ENCODE measurements at regions not wholly inside any gene's neighbourhood (a gene's known extent, or its start where the extent isn't known, plus 50 kb on each side); places are given as distances from the start of the nearest gene placed in this dataset.

DNA sequence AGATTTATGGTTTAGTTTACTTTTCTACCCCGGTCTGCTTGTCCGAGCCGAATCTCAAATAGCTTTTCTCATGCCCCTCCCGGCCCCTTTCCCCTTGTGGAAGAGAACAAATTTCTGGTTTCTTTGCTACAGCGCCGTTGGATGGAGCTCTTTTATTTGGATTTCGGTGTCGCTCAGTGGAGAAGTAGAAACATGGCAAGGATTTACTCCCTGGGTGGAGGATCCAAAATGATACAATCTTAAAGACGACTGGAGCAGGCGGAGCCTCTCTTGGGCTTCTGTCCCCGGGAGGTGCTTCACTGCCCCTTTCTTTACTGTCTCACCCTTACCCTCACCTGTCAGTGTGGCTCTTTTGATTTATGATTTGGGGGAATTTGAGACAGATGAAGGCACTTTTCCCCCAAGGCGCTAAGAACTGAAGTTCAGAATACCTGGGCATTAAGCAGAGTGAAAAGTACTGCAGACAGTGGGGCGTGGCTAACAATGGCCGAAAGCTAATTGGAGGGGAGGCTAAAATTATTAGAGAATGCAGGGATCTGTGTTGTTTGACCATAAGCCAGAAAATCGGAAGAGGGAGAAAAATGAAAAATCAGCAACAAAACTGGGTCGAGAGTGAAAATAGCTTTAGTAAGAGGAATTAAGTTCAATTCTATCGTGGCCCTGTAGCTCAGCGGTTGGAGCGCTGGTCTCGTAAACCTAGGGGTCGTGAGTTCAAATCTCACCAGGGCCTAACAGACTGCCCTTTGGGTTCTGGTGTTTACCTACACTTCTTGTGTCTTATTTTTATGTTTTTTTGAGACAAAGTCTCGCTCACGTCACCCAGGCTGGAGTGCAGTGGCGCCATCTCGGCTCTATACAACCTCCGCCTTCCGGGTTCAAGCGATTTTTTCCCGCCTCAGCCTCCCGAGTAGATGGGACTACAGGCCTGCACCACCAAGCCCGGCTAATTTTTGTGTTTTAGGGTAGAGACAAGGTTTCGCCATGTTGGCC is 145.1 kb upstream of the ZNF184 start:
- CTCF ChIA-PET, result interaction anchor here (1.1 to 1.6 kb wide), 2 partner anchors 8 to 9 kb away, joined by 4 to 7 read pairs; no protein-coding TSS in a partner anchor
- 35% methylated on average over 25 of the region's 32 CpGs for WGBS (ENCODE audit: insufficient coverage)
- DNase-seq, result peak in 2 of 3 donors; percentile 15 to 44
- POLR2A ChIA-PET, result no interaction called here
- Histone ChIP-seq H3K4me1 (ENCODE audit: control extremely low read depth in 1 of 4, control insufficient read depth in 4 of 4, insufficient read depth in 4 of 4, low read length in 3 of 4) (peaks cover 0 to 7% (median 5%) of the 10 kb centered on the region in 4 experiments), H3K27me3 (replicated peaks in 2 of 5; ENCODE audit: control insufficient read depth in 4 of 5, insufficient read depth in 5 of 5, low read length in 4 of 5) (peaks cover 15 to 92% (median 44%) of the 10 kb centered on the region in 5 experiments), H3K4me3 (ENCODE audit: control insufficient read depth in 1 of 7, extremely low read depth in 1 of 7, insufficient read depth in 4 of 7, low read depth in 2 of 7, low read length in 6 of 7) (no peak overlapping the region), H3K27ac (ENCODE audit: insufficient read depth in 1 of 2, low read depth in 1 of 2, low read length in 2 of 2, poor library complexity in 1 of 2, severe bottlenecking in 2 of 2) (no peak overlapping the region), H3K36me3 (ENCODE audit: control insufficient read depth in 4 of 4, insufficient read depth in 4 of 4, low read length in 3 of 4) (no peaks in the 10 kb centered on the region), H3K9me3 (ENCODE audit: control extremely low read depth in 1 of 5, control insufficient read depth in 4 of 5, insufficient read depth in 2 of 5, low read depth in 1 of 5, low read length in 4 of 5) (peaks cover 0 to 1% (median 0%) of the 10 kb centered on the region in 5 experiments)

- Histone ChIP-seq H3K36me3 (ENCODE audit: control insufficient read depth in 4 of 4, insufficient read depth in 4 of 4, low read length in 3 of 4) (no peaks in the 10 kb centered on the region), H3K4me1 (ENCODE audit: control extremely low read depth in 1 of 4, control insufficient read depth in 4 of 4, insufficient read depth in 4 of 4, low read length in 3 of 4) (peaks cover 0 to 7% (median 5%) of the 10 kb centered on the region in 4 experiments), H3K4me3 (ENCODE audit: control insufficient read depth in 1 of 7, extremely low read depth in 1 of 7, insufficient read depth in 4 of 7, low read depth in 2 of 7, low read length in 6 of 7) (no peak overlapping the region), H3K9me3 (ENCODE audit: control extremely low read depth in 1 of 5, control insufficient read depth in 4 of 5, insufficient read depth in 2 of 5, low read depth in 1 of 5, low read length in 4 of 5) (peaks cover 0 to 1% (median 0%) of the 10 kb centered on the region in 5 experiments), H3K27ac (ENCODE audit: insufficient read depth in 1 of 2, low read depth in 1 of 2, low read length in 2 of 2, poor library complexity in 1 of 2, severe bottlenecking in 2 of 2) (no peak overlapping the region), H3K27me3 (replicated peaks in 2 of 5; ENCODE audit: control insufficient read depth in 4 of 5, insufficient read depth in 5 of 5, low read length in 4 of 5) (peaks cover 15 to 90% (median 40%) of the 10 kb centered on the region in 5 experiments)
- ChIA-PET POLR2A (no interaction called here), CTCF (interaction anchor here (1.1 kb wide), 1 partner anchor 8 kb away, joined by 4 read pairs; no protein-coding TSS in a partner anchor)
- DNase-seq, result no peak
- 5% methylated on average over 9 of the region's 18 CpGs for whole genome bisulfite sequencing (ENCODE audit: insufficient coverage)
These were observed 144.3 kb upstream of the ZNF184 start for GRCh38 chr6:27617046-27617687.

DNA sequence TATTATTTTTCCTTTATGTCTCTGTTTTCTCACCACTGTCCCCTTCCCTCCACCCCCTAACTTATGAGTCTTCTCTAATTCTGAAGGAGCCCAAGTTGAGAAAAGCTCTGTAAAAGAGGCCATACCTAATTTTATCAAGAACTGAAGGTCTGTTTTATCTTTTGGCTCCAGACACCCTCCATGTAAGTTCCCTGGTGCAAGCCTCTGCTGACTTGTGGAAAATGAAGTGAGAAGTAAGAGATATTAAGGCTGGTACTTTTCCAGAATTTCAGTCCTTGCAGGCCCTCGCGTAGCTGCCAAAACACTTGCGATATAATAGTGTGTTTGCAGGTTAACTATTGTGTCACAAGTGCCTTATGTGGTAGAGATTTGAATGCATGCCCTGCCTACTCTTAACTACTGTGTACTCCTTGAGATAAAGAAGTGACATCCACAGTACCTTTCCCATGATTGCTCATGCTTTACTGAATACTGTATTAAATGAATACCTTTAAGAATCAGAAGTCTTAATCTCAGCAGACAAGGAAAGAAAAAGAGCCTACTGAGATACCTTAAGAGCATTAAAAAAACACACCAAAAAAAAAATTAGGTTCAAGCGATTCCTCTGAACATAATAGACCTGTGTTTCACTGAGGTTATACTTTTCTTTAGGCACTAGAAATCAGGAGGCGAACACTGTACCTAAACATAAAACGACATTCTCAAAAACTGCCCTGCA is 143.6 kb upstream of the ZNF184 start:
- DNase-seq, result no peak
- Histone ChIP-seq H3K27ac (ENCODE audit: insufficient read depth in 1 of 2, low read depth in 1 of 2, low read length in 2 of 2, poor library complexity in 1 of 2, severe bottlenecking in 2 of 2) (no peak overlapping the region), H3K36me3 (ENCODE audit: control insufficient read depth in 4 of 4, insufficient read depth in 4 of 4, low read length in 3 of 4) (no peaks in the 10 kb centered on the region), H3K9me3 (ENCODE audit: control extremely low read depth in 1 of 5, control insufficient read depth in 4 of 5, insufficient read depth in 2 of 5, low read depth in 1 of 5, low read length in 4 of 5) (peaks cover 0 to 1% (median 0%) of the 10 kb centered on the region in 5 experiments), H3K4me3 (ENCODE audit: control insufficient read depth in 1 of 7, extremely low read depth in 1 of 7, insufficient read depth in 4 of 7, low read depth in 2 of 7, low read length in 6 of 7) (no peak overlapping the region), H3K4me1 (ENCODE audit: control extremely low read depth in 1 of 4, control insufficient read depth in 4 of 4, insufficient read depth in 4 of 4, low read length in 3 of 4) (peaks cover 0 to 7% (median 5%) of the 10 kb centered on the region in 4 experiments), H3K27me3 (replicated peaks in 2 of 5; ENCODE audit: control insufficient read depth in 4 of 5, insufficient read depth in 5 of 5, low read length in 4 of 5) (peaks cover 15 to 89% (median 40%) of the 10 kb centered on the region in 5 experiments)
- ChIA-PET CTCF (no interaction called here), POLR2A (no interaction called here)
- WGBS (ENCODE audit: insufficient coverage), result 78% methylated on average over 1 of the region's 6 CpGs

DNA sequence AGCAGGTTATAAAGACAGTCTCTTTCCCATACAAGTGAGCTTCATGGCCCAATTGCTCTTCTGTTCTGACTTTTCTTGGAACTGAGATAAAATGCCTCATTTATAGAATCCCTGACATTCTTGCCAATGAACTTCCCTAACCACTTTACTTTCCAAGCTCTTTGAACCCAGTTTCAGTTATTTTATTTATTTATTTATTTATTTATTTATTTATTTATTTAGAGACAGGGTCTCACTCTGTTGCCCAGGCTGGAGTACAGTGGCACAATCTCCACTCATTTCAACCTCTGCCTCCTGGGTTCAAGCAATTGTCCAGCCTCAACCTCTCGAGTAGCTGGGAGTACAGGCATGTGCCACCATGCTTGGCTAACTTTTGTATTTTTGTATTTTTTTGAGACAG is 138.5 kb upstream of the ZNF184 start:
- Histone ChIP-seq H3K4me3 (ENCODE audit: control insufficient read depth in 1 of 7, extremely low read depth in 1 of 7, insufficient read depth in 4 of 7, low read depth in 2 of 7, low read length in 6 of 7) (no peak overlapping the region), H3K4me1 (ENCODE audit: control extremely low read depth in 1 of 4, control insufficient read depth in 4 of 4, insufficient read depth in 4 of 4, low read length in 3 of 4) (no peaks in the 10 kb centered on the region), H3K36me3 (ENCODE audit: control insufficient read depth in 4 of 4, insufficient read depth in 4 of 4, low read length in 3 of 4) (no peaks in the 10 kb centered on the region), H3K27me3 (replicated peaks in 2 of 5; ENCODE audit: control insufficient read depth in 4 of 5, insufficient read depth in 5 of 5, low read length in 4 of 5) (peaks cover 6 to 55% (median 20%) of the 10 kb centered on the region in 5 experiments), H3K9me3 (ENCODE audit: control extremely low read depth in 1 of 5, control insufficient read depth in 4 of 5, insufficient read depth in 2 of 5, low read depth in 1 of 5, low read length in 4 of 5) (no peaks in the 10 kb centered on the region), H3K27ac (ENCODE audit: insufficient read depth in 1 of 2, low read depth in 1 of 2, low read length in 2 of 2, poor library complexity in 1 of 2, severe bottlenecking in 2 of 2) (no peak overlapping the region)
- POLR2A ChIA-PET, result no interaction called here
- DNase-seq, result no peak
- WGBS (ENCODE audit: insufficient coverage), result no CpG with 5 or more reads among the region's 1 CpG
- CTCF ChIA-PET, result interaction anchor here (1.0 to 1.3 kb wide), 2 partner anchors 8 to 451 kb away, joined by 3 read pairs; no protein-coding TSS in a partner anchor

GRCh38 chr6:27608916-27609883 is 136.3 kb upstream of the ZNF184 start:
- no peaks in the 10 kb centered on the region for H3K36me3 ChIP-seq (ENCODE audit: control insufficient read depth in 4 of 4, insufficient read depth in 4 of 4, low read length in 3 of 4)
- ChIA-PET CTCF (interaction anchor here (0.8 to 2.0 kb wide), 13 partner anchors 9 to 422 kb away, joined by 3 to 7 read pairs (median 3); no protein-coding TSS in a partner anchor), POLR2A (no interaction called here)
- H3K4me1 ChIP-seq (ENCODE audit: control extremely low read depth in 1 of 4, control insufficient read depth in 4 of 4, insufficient read depth in 4 of 4, low read length in 3 of 4), result peaks cover 0 to 7% (median 0%) of the 10 kb centered on the region in 4 experiments
- no peak overlapping the region for H3K27ac ChIP-seq (ENCODE audit: insufficient read depth in 1 of 2, low read depth in 1 of 2, low read length in 2 of 2, poor library complexity in 1 of 2, severe bottlenecking in 2 of 2)
- H3K4me3 ChIP-seq (ENCODE audit: control insufficient read depth in 1 of 7, extremely low read depth in 1 of 7, insufficient read depth in 4 of 7, low read depth in 2 of 7, low read length in 6 of 7), result no peak overlapping the region
- peaks cover 0 to 3% (median 0%) of the 10 kb centered on the region in 5 experiments for H3K9me3 ChIP-seq (ENCODE audit: control extremely low read depth in 1 of 5, control insufficient read depth in 4 of 5, insufficient read depth in 2 of 5, low read depth in 1 of 5, low read length in 4 of 5)
- WGBS (ENCODE audit: insufficient coverage), result 60% methylated on average over 7 of the region's 8 CpGs
- DNase-seq, result peak; percentile 67 to 73 (median 67)
- peaks cover 14 to 62% (median 31%) of the 10 kb centered on the region in 5 experiments for H3K27me3 ChIP-seq (replicated peaks in 2 of 5; ENCODE audit: control insufficient read depth in 4 of 5, insufficient read depth in 5 of 5, low read length in 4 of 5)

Data from common myeloid progenitor, CD34-positive (primary cell).